CD4-positive, alpha-beta T cell treated with Interleukin-12 subunit alpha and Interleukin-12 subunit beta, for 1 hour (primary cell): ENCODE measurements at regions not wholly inside any gene's neighbourhood (a gene's known extent, or its start where the extent isn't known, plus 50 kb on each side); places are given as distances from the start of the nearest gene placed in this dataset.

Experiments used
- DNase-seq: peaks from one replicate; pipeline ENCODE4 v3.0.0-alpha.2; 2020

DNA sequence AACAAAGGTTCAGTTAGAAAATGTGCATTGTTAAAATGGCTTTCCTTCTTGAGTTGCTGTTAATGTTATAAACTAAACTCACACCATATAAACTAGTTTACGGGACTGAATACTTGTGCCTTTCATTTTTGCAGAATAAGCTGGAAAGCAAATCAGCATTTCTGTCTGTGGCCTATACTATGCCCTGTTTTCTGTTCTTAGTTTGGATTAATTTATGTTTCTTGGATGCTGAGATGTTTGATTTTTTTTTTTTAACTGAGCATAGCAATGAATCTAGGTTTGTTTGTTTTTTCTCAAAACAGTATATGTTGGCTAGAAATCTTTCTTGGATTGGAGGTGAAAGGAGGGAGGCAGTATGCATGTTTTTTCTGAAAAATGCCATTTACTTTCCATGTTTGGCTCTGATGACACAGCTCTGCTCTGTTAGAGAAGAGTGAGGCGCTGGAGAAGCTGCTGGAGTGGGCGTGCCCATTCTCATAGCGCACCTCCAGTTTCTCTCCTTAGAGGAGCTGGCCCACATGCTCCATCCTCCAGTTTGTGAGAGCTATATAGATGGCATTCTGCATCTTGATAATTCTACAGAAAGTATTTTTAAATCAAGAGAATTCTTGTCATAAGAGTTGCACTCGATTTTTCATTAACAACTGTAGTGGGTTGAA lies 423.6 kb upstream of the TPM1 start:
- DNase-seq: no peak

- no peak for DNase-seq
These were observed 423.0 kb upstream of the TPM1 start for GRCh38 chr15:62619526-62619925.

DNA sequence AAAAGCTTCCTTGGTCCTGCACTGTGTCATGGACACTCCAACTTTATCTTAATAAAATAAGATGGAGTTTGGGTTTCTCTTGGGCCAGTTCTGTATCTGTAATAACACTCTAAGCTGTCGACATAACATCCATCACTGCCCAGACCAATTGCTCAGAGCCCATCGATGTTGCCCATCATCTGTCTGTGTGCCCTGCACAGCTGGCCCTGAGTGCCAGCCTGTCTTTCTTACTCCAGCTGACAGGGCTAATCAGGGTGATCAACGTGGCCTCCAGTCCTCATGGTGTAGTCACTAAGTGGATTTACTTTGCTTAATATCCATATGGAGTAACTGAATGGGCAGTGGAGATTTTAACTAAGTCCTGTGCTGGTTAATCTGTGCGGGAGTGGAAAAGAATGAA lies 419.8 kb upstream of the TPM1 start:
- DNase-seq: no peak

DNA sequence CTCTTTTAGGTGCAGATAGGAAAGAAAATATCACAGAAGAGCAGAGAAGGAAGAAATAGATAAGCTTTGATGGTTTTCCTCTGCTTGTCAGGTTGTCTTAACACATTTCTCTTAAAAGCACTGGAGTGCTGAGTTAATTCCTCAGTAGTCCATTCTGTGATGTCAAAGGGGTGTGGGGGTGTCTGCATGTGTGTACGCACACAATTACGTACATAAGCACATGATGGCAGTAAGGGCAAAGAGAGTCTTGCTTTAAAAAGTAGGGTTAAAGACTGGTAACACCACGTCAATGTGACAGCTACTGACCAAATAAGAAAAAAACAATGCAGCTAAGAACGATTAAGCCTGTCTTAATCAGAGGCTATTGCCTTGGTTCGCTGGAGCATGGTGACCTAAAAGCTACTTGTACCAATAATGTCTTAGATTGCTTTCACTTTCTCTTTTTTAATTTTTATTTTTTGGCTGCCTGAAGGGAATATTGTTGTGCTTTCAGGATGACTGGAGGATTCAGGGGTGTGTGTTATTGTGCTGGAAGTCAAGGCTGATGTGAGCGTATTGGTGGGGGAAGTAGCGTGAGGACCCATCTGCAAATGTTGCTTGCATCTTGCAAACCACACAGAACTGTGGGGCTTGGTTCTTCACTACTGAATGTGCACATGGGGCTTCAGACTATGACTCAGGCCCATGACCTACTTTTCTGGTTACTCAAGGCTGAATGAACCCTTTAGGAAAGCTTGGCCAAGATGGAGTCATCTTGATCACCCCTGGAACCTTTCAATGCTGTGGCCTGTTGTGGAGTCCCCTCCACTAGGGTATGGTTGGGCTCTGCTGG lies 417.8 kb upstream of the TPM1 start:
- no peak for DNase-seq

GRCh38 chr15:62625429-62626033 lies 417.0 kb upstream of the TPM1 start:
- no peak for DNase-seq

DNA sequence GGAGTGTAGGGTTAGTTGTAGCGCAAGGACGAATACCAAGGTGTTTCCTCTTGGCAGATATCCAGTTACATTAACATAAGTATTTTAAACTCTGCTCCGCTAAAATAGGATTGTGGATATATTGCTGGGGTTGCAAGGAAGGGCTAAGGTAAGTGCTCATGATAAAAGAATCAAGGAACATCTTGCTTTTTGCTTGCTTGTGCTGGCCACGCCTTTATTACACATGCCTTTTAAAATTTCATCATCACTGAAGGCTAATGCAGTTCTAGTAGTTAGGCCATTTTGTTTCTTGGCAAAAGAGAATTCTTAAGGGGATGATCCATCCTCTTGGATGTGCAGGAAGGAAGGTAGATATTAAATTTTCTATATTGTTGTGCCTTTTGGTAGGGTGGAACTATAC lies 415.6 kb upstream of the TPM1 start:
- DNase-seq: no peak

GRCh38 chr15:62631076-62631724 lies 411.3 kb upstream of the TPM1 start:
- DNase-seq: no peak

DNA sequence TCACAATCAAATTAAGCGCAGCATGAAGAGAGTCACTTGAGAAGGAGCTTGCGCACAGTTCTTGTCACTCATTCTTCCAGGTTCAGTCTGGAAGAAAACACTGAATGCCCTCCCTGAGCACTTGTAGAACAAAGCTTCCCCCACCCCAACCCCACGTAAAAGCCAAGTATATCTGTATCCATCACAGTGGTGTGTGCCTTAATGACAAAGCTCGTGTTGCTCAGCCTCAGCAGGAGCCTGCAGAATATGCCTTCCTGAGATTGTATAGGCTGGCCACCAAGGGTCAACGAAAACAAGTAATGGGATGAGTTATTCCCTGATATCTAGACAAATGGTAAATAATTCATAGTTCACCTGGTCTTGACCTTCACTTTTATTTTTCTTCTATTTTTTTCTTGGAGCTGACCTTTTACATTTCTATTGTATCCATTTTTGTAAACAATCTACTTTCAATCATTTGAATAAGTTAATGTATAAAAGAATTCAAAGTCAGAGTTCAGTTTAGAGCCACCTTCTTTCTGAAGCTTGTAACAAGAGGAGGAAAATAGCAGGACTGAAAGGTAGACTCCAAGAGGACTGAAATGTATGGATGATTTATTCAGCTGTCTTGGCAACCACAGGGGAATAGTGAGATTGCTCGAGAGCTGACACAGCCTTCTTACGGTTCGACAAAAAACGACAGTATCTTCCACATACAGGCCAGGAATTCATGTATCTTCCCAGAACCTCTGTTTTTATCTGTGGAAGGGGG lies 405.5 kb upstream of the TPM1 start:
- DNase-seq: no peak

- no peak for DNase-seq
These were observed 405.0 kb upstream of the TPM1 start for GRCh38 chr15:62637574-62637897.

DNA sequence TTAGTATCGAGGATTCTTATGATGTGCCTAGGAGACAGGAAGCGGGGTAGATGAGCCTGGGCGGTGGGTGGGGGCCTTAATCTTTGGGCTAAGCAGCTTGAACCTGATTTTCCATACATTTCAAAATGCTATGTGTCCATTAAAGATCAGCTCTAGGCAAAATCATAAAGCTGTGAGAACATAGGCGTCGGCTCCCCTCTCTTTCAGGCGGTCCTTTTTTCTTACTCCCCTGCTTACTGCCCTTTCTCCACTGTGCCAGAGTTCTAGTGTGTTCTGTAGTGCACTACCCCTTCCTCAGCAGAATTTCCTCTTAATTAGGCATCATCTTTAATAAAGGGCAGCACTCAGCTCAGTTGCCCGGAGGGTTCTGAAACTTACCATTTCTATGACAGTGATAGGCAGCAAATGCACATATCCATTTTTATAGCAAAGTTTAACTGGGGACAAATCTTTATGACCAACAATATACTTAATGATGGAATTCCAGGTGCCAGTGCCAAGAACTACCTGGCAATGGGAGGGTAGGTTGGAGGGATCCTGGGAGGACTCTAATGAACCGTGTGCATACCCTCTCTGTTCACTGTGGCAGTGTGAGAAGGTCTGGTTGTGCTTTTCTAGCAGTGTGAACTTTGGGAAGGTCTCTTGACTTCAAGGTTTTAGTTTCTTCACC lies 404.5 kb upstream of the TPM1 start:
- no peak for DNase-seq

GRCh38 chr15:62639432-62639831 lies 403.1 kb upstream of the TPM1 start:
- no peak for DNase-seq

DNA sequence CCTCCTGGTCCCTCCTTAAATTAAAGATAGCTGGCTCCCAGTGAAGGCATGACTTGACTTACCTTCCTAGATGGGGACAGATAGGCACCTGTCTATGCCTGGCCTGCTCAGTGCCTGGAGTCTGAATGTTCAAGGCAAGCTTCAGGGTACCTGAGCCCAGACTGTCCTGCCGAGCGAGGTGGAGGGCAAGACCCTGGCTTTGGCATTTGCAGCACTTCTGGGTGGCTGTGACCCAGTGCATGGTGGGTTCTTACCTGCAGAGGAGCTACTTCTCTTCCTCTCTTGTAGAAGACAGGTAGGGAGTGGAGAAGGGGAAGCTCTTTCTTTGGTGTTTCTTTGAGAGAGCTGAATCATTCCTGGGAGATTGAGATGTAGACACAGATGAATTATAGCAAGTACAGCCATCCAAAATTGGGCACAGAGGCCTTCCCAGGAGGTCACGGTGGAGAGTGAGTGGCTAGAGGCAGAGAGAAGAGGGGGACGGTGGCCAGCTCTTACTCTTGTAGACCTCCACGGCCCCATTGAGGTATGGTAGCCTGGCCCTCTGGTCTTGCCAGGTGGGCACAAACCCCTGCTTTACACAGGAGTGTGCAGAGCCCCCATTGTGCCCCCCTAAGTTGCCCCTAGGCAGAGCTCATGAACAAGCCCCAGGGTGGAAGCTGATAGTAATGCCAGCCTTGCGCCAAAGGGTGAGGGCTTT lies 402.5 kb upstream of the TPM1 start:
- no peak for DNase-seq

DNA sequence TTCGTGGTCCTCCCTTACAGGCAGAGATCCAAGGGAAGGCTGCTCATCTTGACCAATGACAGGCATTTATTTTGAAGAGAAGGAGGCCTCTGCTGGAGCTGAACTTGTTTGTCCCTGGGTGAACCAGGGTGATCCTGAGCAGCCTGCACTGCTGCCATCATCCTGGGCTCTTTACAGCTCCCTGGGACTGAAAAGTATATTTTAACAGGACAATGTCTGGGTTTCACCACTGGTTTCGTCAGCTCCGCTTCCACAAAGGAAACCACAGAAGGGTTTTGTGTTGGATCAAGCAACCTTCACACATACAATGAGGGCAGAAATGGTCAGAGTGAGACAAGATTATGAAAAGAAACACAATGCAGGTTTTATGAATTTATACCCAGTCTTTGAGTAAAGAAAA lies 400.7 kb upstream of the TPM1 start:
- no peak for DNase-seq

DNA sequence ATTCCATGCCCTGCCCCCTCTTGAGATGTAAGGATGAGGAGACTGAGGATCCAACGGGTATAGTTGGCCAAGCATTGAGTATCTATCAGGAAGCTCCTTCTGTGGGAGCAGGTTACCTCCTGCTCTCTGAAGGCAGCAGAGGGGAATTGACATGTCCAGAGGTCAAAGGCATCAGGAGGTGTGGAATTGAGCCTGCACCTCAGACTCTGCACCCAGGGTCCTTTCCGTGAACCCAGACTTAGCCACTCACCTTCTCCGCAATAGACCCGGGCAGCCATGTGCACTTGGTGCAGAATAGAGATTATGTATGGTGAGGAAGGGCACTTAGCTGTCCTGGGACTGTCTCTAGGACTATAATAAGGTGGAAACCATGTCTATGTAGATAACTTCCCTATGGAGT lies 399.0 kb upstream of the TPM1 start:
- no peak for DNase-seq

- DNase-seq: no peak
These were observed 398.2 kb upstream of the TPM1 start for GRCh38 chr15:62644216-62644888.

DNA sequence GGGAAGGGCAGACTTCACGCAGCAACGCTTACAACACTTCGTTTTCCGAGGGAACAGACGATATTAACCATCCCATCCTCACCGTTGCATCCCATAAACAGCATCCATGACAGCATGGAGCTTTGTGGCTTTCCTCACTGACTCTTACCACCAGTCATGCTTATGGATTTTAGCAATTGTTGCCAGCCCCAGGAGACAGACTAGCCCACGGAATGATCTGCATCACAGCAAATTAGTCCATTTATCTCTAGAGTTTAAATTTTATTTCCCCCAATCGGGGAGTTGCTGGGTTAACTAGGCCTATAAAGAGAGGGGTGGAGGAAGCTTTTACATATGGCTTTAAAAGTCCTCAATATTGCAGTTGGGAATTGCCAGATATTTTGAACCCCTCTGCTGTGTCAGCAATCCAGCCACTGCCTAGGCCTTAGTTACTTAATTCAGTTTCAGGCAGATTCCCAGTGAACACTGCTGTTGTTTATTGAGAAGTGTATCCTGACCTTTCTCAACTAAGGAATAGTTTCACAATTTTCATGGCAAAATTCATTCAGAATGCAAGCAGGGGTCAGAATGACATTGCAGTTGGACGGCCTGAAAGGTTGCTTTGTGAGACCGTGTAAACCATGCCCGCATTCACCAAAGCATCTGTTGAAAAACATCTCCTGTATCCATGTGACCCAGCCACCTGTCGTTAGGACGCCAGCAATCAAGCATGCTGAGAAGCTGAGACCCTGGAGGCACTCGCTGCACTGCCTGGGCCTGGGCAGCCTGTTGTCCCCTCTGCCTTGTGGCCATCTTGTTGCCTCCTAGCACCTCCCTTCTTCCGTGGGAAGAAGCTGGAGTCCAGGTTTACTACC lies 397.4 kb upstream of the TPM1 start:
- DNase-seq: no peak

GRCh38 chr15:62647202-62647842 lies 395.2 kb upstream of the TPM1 start:
- no peak for DNase-seq

DNA sequence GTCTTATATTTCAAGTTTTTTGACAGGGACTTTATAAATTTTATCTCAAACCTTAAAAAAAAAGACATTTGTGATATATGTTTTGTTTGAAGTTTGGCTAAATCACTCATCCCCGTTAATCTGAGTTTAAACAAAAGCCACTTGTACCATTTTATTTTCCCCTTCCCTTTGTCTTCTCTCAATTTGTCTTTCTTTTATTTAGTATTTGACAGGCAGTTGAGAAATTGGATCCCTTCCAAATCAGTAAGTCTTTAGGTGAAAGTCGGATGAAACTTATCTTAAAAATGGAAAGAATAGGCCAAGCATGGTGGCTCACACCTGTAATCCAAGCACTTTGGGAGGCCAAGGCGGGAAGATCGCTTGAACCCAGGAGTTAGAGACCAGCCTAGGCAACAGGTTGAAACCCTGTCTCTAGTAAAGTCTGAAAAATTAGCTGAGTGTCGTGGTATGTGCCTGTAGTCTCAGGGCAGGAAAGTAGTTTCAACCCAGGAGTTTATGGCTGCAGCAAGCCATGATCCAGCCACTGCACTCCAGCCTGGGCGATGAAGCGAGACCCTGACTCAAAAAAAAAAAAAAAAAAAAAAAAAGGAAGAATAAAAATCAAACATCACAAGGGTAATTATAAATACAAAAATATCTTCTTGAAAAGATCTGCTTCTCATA lies 394.6 kb upstream of the TPM1 start:
- DNase-seq: no peak

- no peak for DNase-seq
These were observed 393.6 kb upstream of the TPM1 start for GRCh38 chr15:62648954-62649353.
